ENCODE measurements at regions not wholly inside any gene's neighbourhood (a gene's known extent, or its start where the extent isn't known, plus 50 kb on each side); places are given as distances from the start of the nearest gene placed in this dataset.
"Not testable (repeated sequence)": the region's sequence is repeated elsewhere in the genome, so short reads cannot be mapped to it uniquely, and the experiment has no call there.

DNA sequence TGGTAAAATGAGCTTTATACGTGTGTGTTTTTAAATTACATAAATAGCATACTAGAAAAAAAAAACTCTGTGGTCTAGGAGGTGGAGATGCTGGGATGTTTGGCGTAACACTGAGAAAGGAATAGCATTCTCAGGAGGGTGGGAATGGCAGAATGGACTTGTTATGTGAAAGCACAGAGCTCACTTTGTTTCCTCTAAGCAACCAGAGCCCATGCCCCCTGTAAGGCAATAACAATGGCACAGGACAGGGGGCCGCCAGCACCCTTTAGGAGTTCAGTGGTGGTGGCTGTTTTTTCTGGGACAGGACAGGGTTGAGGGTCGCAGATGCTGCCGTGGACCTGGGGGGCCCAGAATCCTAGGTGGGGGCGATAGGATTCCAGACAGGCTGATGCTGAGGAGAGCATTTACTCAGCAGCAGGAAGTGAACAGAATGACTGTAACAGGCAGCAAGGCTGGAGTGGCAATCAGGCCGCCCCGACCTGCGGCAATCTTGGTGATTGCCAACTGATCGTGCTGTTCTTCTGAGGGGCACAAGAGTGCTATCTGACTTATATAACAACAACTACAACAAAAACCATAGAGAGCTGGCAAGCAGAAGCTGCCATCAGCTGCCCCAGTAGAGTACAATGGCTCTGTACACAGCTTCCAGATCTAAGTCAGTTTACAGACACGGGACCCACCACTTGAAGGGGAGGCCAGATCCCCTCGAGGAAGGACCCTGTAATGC is 160.4 kb downstream of the UACA start:
- DNase-seq (ENCODE audit: low spot score), result peak; percentile 3

DNA sequence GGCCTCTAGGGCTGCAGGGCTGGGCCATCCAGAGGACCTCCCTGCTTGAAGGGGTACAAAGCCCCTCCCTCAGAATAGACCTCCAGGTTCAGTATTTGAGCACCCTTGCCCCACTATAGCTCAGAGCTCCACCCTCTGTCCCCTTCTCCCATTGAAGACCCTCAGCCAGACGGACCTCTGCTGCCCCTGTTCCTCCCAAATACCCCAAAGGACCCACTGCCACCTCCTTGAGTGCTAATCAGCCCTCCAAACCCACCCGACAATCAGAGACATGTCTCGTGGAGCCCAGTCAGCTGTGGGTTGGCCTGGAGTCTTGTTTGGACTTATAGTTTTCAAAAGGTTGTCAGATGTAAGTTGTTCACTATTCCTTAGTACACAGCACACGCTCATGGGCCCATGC is 161.1 kb downstream of the UACA start:
- DNase-seq (ENCODE audit: low spot score), result no peak

DNA sequence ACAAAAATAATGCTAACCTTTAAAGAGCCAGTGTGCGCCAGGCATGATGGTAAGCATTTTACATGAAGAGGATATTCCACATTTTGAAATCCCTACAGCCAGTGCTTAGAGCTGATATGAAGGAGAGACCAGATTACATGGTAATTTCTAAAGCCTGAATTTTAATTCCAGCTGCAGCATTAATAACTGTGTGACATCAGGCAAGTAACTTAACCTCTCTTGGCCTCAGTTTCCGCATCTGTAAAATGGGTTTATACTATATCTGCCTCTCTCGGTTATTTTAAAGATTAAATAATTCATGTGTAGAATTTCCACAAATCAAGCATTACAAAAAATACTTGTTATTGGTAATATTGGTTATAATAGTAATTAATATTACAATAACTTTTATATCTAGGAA is 165.4 kb downstream of the UACA start:
- no peak for DNase-seq (ENCODE audit: low spot score)

DNA sequence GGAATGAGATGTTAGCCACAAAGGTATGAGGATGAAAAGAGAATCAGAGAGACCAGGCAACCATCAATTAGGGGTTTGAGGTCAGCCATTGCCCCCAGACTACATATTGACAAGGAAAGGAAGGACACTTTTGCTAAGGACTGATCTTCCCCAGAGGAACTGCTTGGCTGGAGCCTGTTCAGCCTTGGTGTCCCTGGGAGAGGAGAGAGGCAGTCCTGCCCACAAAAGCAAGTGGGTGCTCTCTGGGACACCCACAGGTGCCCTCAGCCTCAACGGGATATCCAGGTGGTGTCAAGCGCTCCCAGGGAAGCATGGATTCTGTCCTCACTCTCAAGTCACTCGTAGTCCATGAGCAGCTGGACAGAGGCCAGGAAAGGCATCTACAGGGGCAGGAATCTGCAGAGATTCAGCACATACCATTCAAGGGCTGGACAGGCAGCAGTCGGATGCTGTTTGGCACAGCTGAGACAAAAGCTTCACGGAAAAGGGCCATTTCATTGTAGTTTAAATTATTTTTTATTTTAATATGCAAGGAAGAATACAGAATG is 166.2 kb downstream of the UACA start:
- DNase-seq (ENCODE audit: low spot score), result peak; percentile 33

DNA sequence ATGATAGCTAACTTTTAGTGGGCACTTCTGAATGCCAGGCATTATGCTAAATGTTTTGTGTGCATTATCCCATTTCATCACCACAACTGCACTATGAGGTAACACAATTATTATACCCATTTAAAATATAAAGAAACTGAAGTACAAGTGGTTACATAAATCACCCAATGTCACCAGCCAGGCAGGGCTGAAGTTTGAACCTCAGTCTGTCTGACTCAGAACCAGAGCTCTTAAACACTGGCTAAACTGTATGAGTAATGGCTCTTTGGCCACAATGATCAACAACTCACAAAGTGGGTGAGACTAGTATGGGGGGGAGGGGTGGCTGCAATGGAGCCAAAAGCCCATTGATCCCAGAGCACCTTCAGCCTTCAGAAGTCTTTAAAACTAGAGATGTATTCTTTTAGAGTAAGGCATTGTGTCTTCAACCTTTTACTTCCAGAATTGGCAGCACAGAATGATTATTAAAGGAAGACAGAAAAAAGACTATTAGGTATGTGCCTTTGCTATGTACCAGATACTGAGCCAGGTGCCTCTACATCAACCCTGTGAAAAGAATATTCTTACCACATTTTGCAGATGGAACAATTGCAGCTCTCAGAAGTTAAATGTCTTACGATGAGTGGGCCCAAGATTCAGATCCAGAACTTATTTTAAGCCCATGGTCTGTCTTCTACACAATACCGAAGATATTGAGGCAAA is 166.9 kb downstream of the UACA start:
- DNase-seq (ENCODE audit: low spot score), result peak; percentile 83

DNA sequence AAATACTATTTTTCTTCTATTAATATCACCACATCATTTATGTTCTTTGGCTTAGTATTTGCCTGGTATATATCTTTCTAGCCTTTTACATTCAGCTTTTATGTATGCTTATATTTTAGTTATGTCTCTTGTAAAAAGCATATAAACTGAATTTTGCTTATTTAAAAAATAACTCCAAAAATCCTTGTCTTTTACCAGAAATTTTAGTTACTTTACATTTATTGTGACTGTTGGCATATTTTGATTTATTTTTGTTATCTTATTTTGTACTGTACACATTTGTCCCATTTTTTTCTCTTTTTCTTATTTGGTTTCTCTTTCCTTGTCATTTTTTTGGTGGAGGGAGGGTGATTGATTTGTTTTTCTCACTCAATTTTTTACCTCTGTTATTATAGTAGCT is 169.6 kb downstream of the UACA start:
- DNase-seq (ENCODE audit: low spot score), result no peak

DNA sequence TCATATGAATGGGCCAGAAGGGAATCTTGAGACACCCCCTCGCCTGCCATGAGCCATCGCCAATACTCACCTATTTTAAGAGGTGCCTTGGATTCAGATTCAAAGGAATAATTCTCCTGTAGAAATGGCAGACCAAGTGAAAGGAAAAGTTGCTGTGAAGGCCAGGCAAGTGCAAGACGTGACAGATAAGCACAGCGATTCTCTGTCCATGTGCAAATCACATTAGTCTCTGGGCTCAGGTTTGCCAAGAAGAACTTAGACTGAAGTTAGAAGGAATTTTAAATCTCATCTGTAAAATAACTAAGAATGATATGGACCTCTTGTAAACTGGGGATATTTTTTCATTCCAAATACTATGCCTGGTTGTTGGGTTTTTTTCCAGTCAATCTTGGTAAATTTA is 173.6 kb downstream of the UACA start:
- DNase-seq (ENCODE audit: low spot score), result no peak

DNA sequence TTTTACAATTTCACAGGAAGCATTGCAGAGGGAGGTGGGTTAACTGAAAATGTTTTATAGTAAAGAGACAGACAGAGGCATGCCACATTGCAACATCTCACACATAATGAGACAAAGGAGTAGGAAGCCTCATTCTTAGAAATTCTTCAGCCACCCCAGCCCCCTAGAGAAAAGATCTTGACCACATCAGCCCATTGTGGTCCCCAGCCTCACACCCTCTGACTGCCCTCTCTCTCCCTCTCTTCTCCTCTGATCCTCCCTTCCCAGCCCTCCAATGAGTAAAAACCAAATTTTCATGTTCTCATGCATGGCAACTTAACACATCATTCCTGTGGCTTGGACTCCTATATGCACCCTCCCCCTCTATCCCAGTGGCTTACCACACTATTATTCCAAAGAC is 174.1 kb downstream of the UACA start:
- DNase-seq (ENCODE audit: low spot score), result peak; percentile 85

DNA sequence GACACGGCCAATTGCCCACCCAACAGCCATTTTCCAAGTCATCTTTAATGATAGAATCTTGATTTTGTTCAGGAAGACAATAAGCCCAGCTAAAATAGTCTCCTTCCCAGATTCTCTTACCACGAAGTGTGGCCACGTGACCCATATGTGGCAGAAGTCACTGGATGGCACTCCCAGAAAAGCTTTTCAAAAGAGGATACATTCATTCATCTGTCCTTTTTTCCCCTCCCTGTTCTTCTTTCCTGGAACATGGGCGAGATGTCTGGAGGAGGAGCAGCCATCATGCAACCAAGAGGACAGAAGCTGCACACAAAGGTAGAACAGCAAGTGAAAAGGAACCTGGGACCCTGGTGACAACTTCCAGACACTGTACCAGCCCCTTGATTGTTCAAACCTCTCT is 174.7 kb downstream of the UACA start:
- DNase-seq (ENCODE audit: low spot score), result no peak

DNA sequence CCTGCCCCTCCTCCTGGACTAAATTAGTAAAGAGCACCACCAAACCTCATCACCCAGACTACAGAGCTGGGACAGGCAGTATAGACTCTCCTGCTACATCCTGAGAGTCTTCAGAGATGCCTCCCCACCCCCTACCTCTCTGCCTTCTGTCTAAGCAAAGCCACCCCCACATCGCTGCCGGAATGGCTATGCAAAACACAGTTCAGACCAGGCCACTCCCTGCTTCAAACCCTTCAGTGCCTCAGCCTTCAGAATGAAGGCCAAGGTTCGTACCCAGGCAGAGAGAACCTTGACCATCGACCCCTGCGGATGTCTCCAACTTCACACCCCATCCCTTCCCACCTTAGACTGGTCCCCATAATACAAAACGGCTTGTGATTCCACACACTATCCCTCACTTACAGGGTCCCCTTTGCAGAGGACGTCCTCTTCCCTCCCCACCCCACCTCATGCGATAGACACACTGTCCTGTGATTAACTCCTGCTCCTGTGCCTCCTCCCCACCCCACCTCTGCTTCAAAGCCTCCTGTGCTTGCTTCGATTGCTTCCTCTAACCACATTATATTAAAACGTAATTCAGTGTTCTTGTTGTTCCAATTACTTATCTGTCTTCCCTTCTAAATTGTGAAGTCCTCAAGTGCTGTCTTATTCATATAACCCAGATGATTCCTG is 175.3 kb downstream of the UACA start:
- no peak for DNase-seq (ENCODE audit: low spot score)

DNA sequence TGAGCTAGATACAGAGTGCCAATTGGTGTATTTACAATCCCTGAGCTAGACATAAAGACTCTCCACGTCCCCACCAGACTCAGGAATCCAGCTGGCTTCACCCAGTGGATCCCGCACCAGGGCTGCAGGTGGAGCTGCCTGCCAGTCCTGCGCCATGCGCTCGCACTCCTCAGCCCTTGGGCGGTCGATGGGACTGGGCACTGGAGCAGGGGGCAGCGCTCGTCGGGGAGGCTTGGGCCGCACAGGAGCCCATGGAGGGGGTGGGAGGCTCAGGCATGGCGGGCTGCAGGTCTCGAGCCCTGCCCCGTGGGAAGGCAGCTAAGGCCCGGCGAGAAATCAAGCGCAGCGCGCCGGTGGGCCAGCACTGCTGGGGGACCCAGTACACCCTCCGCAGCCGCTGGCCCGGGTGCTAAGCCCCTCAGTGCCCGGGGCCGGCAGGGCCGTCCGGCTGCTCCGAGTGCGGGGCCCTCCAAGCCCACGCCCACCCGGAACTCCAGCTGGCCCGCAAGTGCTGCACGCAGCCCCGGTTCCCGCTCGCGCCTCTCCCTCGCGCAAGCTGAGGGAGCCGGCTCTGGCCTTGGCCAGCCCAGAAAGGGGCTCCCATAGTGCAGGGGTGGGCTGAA is 176.2 kb downstream of the UACA start:
- not testable (repeated sequence) for DNase-seq (ENCODE audit: low spot score)

DNA sequence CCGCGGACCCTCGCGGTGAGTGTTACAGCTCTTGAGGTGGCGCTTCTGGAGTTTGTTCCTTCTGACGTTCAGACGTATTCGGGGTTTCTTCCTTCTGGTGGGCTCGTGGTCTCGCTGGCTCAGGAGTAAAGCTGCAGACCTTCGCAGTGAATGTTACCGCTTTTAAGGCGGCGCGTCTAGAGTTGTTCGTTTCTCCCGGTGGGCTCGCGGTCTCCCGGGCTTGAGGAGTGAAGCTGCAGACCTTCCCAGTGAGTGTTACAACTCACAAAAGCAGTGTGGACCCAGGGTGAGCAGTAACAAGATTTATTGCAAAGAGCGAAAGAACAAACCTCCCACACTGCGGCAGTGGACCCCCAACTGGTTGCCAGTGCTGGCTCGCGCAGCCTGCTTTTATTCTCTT is 177.1 kb downstream of the UACA start:
- DNase-seq (ENCODE audit: low spot score), result no peak

DNA sequence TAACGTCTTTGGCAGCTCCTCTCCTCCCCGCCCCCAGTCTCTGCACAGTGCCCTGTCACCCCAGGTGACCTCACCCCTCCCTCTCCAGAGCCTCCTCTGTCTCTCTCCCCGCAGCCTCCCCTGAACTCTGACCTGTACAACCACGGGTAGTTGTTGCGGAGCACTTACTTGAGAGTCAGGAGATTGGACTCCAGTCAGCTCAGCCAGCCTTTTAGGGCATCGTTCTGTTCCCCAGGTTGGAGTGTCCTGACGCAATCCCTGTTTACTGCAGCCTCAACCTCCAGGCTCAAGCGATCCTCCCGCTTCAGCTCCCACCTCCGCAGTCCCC is 177.7 kb downstream of the UACA start:
- no peak for DNase-seq (ENCODE audit: low spot score)

DNA sequence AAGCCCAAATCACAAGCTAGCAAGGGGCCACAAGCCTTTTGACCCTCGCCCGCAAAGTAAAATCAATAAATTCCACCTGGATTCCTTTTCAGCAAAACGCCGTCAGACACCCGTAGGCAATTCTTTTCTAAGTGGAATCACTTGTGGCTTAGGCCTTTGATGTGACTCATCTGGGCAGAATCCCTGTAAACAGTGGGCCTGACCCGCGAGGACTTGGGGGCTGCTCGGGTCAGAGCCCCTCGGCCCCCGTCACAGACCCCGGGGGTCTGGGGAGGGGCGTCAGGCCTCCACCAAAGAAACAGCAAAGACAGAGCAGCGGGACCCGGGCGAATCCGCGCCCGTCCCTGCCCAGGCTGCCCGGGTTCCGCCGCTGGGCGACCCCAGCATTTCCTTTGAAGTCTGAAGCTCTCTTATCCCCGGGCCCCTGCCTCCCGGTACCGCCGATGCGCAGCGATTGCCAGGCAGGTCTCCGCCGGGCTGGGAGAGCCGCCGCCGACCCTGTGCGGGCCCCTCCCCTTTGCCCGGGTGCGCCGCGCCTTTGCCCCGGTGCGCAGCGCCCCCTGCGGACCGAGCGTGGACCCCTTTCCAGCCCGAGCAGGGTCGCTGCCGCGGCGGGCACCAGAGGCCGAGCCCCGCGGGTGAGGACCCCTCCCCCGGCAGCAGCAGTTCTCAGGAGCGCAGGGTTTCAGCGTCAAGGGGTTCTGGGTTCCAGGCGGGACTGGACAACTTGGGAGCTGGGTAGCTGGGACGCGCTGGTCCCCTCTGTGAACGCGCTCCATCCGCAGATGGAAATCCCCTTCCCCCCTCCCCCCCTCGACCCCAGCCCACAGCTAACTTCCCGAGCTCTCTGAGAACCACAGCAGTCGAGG is 178.3 kb downstream of the UACA start:
- DNase-seq (ENCODE audit: low spot score), result peak; percentile 45

DNA sequence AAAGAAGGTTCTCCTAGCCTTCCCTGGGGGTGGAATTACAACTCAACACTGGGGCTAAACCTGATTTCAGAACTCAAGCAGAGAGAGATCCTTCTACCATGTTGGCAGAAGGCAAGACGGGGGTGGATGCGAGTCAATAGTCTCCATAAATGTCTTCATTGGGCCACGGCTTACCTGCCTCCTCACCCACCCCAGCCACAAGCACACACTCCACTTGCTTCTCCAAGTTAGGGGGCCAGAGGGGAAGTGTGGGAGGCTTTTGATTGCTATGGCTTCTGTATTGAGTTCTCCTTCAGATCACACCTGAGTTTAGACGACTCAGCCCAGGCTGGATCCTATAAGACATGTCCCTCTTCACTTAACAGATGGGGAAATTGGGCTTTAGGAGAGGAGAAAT is 178.9 kb downstream of the UACA start:
- no peak for DNase-seq (ENCODE audit: low spot score)

DNA sequence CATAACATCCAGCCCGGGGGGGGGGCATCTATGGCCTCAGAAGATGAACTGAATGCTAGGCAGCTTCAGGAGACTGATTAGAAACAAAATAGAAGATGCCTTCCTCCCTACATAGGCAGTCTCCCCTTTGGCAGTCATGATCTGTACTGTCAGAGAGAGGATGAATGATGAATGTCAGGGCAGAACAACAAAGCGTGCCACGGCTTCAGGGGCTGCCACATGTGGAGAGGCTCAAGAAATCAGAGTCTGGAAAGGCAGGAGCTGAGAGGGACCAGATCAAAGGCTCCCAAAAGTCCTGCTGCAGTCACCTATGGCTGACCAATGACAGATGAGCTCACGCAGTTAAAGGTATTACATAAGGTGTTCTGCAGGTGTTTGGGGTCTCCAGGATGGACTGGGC is 180.4 kb downstream of the UACA start:
- no peak for DNase-seq (ENCODE audit: low spot score)

DNA sequence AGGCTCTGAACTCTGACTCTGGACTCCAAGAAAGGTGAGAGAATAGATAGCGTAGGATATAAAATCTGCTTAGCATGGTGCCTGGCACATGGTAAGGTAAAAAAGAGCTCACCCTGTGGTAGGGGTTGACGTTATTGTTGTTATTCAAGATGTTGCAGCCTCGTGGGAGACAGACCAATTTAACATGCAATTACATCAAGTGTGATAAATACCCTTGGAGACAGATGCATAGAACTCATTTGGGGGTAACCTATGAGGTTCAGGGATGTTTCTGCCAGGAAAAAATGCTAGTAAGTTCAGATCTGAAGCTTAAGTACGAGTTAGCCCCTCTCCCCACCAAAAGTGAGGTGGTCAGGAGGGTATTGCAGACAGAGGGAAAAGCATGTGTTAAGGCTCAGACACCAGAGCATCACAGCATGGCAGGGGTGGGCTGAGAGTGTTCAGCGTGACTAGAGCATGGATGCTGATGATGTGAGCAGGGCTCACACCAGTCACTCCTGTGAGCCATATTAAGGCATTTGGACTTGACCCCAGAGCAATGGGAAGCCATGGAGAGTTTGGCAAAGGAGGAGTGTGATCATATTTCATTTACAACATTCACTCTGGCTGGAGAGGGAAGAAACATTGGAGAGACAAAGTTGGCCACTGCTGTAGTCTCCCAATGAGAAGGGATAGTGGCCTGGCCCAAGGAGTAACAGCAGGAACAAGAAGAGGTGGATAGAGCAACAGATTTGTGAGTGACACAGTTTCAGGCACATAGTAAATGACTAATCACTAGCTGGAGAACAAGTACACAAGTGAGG is 181.0 kb downstream of the UACA start:
- peak; percentile 76 for DNase-seq (ENCODE audit: low spot score)

DNA sequence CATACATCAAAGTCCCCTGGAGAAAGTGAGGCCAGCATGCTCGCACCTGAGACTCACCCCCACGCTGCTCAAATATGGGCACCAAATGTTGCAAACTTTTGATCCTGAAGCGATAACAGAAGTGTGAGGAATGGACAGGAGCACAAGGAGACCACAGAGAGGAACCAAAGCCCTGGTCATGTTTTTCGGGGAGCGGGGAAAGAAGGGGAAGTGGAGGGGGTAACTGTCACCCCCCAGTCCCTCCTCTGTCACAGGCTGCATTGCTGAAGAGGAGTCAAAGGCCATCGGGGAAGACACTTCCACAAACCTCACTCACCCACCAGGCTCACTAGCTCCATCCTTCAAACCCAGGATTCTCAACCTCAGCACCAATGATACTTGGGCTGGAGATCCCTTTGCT is 182.4 kb downstream of the UACA start:
- no peak for DNase-seq (ENCODE audit: low spot score)

DNA sequence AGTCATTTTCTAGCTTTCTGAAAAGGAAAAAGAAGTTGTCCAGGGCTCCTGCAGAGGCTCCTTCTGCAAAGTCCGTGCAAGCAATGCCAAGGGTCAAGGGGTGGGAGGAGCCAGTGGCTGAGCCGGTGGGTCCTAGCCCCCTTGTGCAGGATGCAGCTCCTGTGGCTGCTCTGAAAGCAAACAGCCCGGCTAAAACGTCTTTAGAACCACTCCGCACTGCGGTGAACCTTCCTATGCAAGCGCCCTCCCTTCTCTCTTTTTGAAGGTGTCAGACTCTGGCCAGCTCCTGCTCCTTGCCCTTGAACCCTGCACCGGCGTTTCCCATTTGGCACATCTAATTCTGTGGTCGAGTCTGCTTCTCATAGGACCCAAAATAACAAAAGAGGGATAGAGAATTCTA is 183.1 kb downstream of the UACA start:
- no peak for DNase-seq (ENCODE audit: low spot score)

DNA sequence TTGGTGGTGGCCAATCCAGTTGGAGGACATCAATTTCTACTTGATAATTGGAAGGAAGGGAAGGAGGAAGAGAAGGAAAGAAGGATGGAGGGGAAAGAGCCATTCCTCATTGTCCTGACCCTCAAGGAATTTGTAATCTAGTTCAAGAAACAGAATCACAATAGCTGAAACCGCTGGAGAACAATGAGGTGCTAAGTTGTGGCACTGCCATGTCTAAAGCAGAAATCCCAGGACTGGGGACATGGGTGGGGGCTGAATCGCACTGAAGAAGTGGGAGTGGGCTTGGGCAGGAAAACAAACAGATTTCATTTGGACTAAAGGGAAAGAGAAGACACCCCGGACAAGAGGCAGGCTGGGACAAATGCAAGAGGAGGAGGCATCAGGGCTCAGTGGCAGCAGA is 183.6 kb downstream of the UACA start:
- DNase-seq (ENCODE audit: low spot score), result no peak

DNA sequence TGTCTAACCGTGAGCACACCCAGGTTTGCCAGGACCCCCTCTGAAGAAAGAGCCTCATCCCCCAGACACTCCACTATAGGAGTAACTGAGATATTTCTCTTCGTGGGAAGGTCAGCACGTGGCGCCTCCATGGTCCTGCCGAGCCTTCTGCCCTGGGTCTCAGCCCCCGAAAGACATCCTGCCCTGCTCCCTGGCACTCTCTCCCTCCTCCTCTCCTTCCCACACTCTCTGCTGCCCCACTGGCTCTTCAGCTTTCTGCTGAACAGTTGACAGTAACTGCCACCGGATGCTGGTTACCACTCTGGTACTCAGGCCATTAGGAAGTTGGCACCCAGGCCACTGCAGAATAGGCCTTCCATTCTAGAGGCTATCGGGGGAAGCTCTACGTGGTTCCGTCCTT is 185.2 kb downstream of the UACA start:
- no peak for DNase-seq (ENCODE audit: low spot score)

Measured in AG20443 (cell line).